SJSA1 (cell line): ENCODE measurements at regions not wholly inside any gene's neighbourhood (a gene's known extent, or its start where the extent isn't known, plus 50 kb on each side); places are given as distances from the start of the nearest gene placed in this dataset.
A peak's percentile ranks its signal among the peaks of the same experiment; 100 is the strongest.
"Not testable (repeated sequence)": the region's sequence is repeated elsewhere in the genome, so short reads cannot be mapped to it uniquely, and the experiment has no call there.

Experiments used
- DNase-seq, 2 experiments: peaks; one replicate each; pipeline ENCODE4 v3.0.0-alpha.2; 2015 to 2020; ENCODE audit warnings: low spot score in 2 of 2, low read depth in 1 of 2
- H3K27ac ChIP-seq: fragments of 250-450 bp; sonication (Bioruptor Pico); 2 replicates; pipeline ENCODE4 v1.5.1; 2020; ENCODE audit warnings: mild to moderate bottlenecking, moderate library complexity
- H3K27me3 ChIP-seq: fragments of 250-450 bp; sonication (Bioruptor Pico); replicated peaks from 2 replicates; pipeline ENCODE4 v1.5.1; 2020; ENCODE audit warnings: mild to moderate bottlenecking, moderate library complexity
- H3K36me3 ChIP-seq: fragments of 250-450 bp; sonication (Bioruptor Pico); 2 replicates; pipeline ENCODE4 v1.5.1; 2020; ENCODE audit warnings: mild to moderate bottlenecking
- H3K4me1 ChIP-seq: fragments of 250-450 bp; sonication (Bioruptor Pico); replicated peaks from 2 replicates; pipeline ENCODE4 v1.6.1; 2021; ENCODE audit warnings: mild to moderate bottlenecking
- H3K4me3 ChIP-seq: fragments of 250-450 bp; sonication (Bioruptor Pico); 2 replicates; pipeline ENCODE4 v1.5.1; 2020; ENCODE audit warnings: mild to moderate bottlenecking
- H3K9me3 ChIP-seq: fragments of 250-450 bp; sonication (Bioruptor Pico); replicated peaks from 2 replicates; pipeline ENCODE4 v1.5.1; 2020; ENCODE audit warnings: mild to moderate bottlenecking

DNA sequence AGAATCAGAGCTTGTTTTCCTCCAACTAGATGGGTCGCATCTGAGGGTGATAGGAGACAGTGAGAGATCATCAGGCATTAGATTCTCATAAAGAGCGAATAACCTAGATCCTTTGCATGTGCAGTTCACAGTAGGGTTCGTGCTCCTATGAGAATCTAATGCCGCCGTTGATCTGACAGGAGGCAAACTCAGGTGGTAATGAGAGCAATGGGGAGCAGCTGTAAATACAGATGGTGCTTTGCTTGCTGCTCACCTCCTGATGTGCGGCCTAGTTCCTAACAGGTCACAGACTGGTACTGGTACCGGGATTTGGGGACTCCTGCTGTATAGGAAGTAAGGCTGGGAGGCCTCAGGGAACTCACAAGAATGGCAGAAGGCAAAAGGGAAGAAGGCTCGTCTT is 276.5 kb downstream of the FAT4 start:
- Histone ChIP-seq H3K9me3 (no peaks in the 10 kb centered on the region), H3K36me3 (no peaks in the 10 kb centered on the region), H3K4me3 (no peak overlapping the region), H3K27ac (no peak overlapping the region), H3K27me3 (no peaks in the 10 kb centered on the region), H3K4me1 (no peaks in the 10 kb centered on the region; the same call in 1 of the 2 replicates)
- DNase-seq, result no peak

DNA sequence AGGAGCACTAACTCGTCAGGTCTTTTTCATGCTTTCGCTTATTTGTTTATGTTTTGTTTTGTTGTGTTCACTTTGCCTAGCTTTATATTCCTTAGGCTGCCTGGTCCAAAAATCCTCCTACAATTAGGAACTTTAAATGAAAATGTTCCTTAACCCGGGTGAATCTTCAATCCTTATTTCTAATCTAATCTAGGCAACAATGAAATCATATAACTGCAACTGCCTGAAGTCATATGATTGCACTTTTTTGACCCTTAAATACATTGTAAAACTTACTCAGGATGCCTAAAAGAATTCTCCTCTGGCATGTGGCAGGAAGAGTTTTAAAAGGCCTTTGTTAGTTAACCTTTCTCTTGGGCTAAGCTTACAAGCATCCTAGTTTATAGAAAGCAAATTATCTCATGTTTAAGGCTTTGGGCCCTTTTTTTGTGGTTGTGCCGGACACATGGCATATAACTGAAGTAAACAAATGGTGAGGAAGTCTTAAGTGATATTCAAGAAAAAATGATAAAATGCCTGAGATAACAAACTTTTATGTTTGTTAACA is 279.4 kb downstream of the FAT4 start:
- Histone ChIP-seq H3K9me3 (no peaks in the 10 kb centered on the region), H3K36me3 (no peaks in the 10 kb centered on the region), H3K27me3 (no peaks in the 10 kb centered on the region), H3K4me3 (no peak overlapping the region), H3K4me1 (no peaks in the 10 kb centered on the region; the same call in 1 of the 2 replicates), H3K27ac (no peak overlapping the region)
- no peak for DNase-seq

- not testable (repeated sequence) for H3K4me1 ChIP-seq, H3K9me3 ChIP-seq, H3K27ac ChIP-seq, H3K27me3 ChIP-seq, H3K36me3 ChIP-seq, H3K4me3 ChIP-seq, DNase-seq
Observed at GRCh38 chr4:125605926-125606325, 291.2 kb downstream of the FAT4 start.

- Histone ChIP-seq H3K27ac (peak overlapping the region; percentile 45), H3K4me3 (no peak overlapping the region), H3K36me3 (no peaks in the 10 kb centered on the region), H3K27me3 (no peaks in the 10 kb centered on the region), H3K9me3 (no peaks in the 10 kb centered on the region), H3K4me1 (no peaks in the 10 kb centered on the region; the same call in 1 of the 2 replicates)
- peak in 1 of 2 experiments; percentile 42 for DNase-seq
Observed at GRCh38 chr4:125620066-125620860, 305.5 kb downstream of the FAT4 start.

DNA sequence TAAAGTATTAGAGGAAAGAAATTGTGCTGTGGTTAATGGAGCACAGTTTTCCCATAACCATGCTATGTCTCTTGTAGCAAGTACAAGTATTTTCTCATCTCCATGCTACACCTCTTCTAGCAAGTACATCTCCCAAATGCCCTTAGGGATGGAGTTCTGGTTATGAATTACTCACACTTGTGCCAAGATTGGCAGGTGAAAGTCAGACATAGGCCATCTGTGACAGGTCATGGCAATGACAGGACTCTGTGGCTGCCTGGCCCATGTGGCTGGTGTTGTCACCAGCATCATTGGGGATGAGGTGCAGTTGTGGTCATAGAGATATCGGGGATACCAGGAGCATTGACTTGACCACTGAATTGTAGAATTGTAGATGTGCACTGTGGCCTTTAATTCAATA is 310.2 kb downstream of the FAT4 start:
- H3K4me3 ChIP-seq, result no peak overlapping the region
- DNase-seq, result no peak
- no peaks in the 10 kb centered on the region for H3K27me3 ChIP-seq
- no peaks in the 10 kb centered on the region for H3K9me3 ChIP-seq
- H3K36me3 ChIP-seq, result no peaks in the 10 kb centered on the region
- no peaks in the 10 kb centered on the region; the same call in 1 of the 2 replicates for H3K4me1 ChIP-seq
- H3K27ac ChIP-seq, result no peak overlapping the region

DNA sequence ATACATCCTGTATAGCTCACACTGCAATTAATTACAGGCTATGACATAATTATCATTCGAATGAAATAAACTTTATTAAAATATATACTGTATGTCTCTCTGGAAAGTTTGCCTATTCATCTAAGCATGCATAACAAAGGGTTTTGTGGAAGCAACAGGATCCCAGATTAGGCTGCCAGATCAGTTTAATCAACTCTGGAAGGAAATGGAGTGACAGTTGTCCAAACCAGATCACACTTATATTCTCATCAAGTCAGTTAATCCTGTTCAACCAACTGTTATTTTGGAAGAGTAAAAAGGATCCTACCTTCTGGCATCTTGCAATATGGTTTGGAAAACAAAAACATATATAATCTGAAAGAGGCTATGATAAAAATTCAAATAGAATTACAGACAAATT is 312.2 kb downstream of the FAT4 start:
- H3K4me1 ChIP-seq, result no peaks in the 10 kb centered on the region
- H3K36me3 ChIP-seq, result no peaks in the 10 kb centered on the region
- DNase-seq, result no peak
- no peaks in the 10 kb centered on the region for H3K27me3 ChIP-seq
- H3K4me3 ChIP-seq, result no peak overlapping the region
- H3K9me3 ChIP-seq, result no peaks in the 10 kb centered on the region
- H3K27ac ChIP-seq, result no peak overlapping the region

- no peaks in the 10 kb centered on the region for H3K4me1 ChIP-seq
- no peaks in the 10 kb centered on the region for H3K27me3 ChIP-seq
- no peak overlapping the region for H3K27ac ChIP-seq
- no peak for DNase-seq
- no peaks in the 10 kb centered on the region for H3K9me3 ChIP-seq
- no peak overlapping the region for H3K4me3 ChIP-seq
- H3K36me3 ChIP-seq, result no peaks in the 10 kb centered on the region
Observed at GRCh38 chr4:125639182-125639621, 324.4 kb downstream of the FAT4 start.

DNA sequence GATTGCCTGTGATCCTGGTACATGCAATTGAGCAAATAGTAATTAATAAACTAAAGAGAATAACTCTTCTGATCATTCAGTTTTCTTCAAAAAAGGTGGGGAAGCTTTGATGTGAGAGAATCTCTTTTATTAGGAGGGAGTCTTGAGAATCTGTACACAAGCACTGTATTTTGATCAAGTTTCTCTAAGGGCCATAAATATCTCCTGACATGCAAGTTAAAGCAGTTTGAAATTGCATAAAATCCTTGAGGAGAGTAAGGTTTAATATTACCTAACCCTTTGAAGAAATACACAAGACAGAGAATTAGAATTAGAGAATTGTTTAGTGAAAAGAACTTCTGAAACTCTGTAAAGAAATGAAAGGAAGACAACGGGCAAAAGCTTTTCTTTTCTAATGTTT is 326.9 kb downstream of the FAT4 start:
- Histone ChIP-seq H3K27me3 (no peaks in the 10 kb centered on the region), H3K36me3 (no peaks in the 10 kb centered on the region), H3K4me3 (no peak overlapping the region), H3K27ac (no peak overlapping the region), H3K4me1 (no peaks in the 10 kb centered on the region), H3K9me3 (no peaks in the 10 kb centered on the region)
- no peak for DNase-seq

DNA sequence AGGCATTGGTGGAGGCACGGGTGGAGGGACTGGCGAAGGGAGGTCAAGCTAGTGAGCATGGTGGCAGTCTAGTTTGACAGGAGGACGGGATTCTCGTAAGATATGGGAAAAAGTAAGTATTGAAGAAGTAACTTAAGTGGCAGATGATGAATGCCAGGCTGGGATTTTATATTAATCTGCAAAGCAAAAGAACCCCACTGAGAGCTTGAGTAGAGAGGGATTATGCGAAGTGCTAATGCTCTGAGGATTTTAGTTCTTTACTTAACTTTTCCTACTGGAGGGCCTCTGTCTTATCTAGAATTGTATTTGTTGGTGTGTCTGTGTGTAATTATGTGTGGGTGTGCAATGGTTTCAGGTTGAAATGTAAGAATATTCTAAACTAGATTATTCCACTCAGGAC is 327.9 kb downstream of the FAT4 start:
- Histone ChIP-seq H3K4me3 (no peak overlapping the region), H3K9me3 (no peaks in the 10 kb centered on the region), H3K36me3 (no peaks in the 10 kb centered on the region), H3K4me1 (no peaks in the 10 kb centered on the region), H3K27ac (no peak overlapping the region), H3K27me3 (no peaks in the 10 kb centered on the region)
- DNase-seq, result no peak

DNA sequence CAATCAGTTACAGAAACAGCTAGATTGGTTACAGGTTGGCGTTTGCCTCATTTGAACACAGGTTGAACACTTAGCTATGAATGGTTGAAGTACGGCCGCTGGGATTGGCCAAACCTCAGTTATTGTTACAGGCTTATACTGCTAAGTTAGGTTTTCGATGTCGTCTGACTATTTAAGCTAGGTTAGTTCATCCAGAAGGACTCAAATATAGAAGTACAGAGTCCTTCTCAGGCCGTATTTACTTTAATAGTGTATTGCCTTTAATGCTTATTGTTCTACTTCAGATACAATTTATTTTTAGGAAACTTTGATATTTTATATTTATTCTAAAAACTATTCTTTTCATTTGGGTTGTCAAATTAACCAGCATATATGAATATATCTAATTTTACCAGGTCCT is 334.7 kb downstream of the FAT4 start:
- no peak for DNase-seq
- Histone ChIP-seq H3K27me3 (no peaks in the 10 kb centered on the region), H3K27ac (no peak overlapping the region), H3K36me3 (no peaks in the 10 kb centered on the region), H3K9me3 (no peaks in the 10 kb centered on the region), H3K4me1 (peaks cover 6% of the 10 kb centered on the region), H3K4me3 (no peak overlapping the region)

- no peak overlapping the region for H3K4me3 ChIP-seq
- H3K36me3 ChIP-seq, result no peaks in the 10 kb centered on the region
- H3K9me3 ChIP-seq, result no peaks in the 10 kb centered on the region
- H3K27me3 ChIP-seq, result no peaks in the 10 kb centered on the region
- no peak overlapping the region for H3K27ac ChIP-seq
- peak in 1 of 2 experiments; percentile 11 for DNase-seq
- H3K4me1 ChIP-seq, result peaks cover 6% of the 10 kb centered on the region
Observed at GRCh38 chr4:125650557-125650956, 335.8 kb downstream of the FAT4 start.

- H3K36me3 ChIP-seq, H3K4me1 ChIP-seq, DNase-seq, H3K27me3 ChIP-seq, H3K4me3 ChIP-seq, H3K27ac ChIP-seq, H3K9me3 ChIP-seq: not testable (repeated sequence)
Observed at GRCh38 chr4:125651707-125652357, 337.1 kb downstream of the FAT4 start.

- Histone ChIP-seq H3K27me3 (no peaks in the 10 kb centered on the region), H3K4me3 (no peak overlapping the region), H3K36me3 (no peaks in the 10 kb centered on the region), H3K4me1 (no peaks in the 10 kb centered on the region), H3K9me3 (no peaks in the 10 kb centered on the region), H3K27ac (no peak overlapping the region)
- no peak for DNase-seq
Observed at GRCh38 chr4:125658773-125659172, 344.0 kb downstream of the FAT4 start.
